ENCODE measurements at regions not wholly inside any gene's neighbourhood (a gene's known extent, or its start where the extent isn't known, plus 50 kb on each side); places are given as distances from the start of the nearest gene placed in this dataset.

- no peak for DNase-seq
Observed at GRCh38 chr1:83114136-83114834, 884.6 kb downstream of the TTLL7 start.

- no peak for DNase-seq
Observed at GRCh38 chr1:83113652-83114051, 885.3 kb downstream of the TTLL7 start.

GRCh38 chr1:83112248-83112885, 886.6 kb downstream of the TTLL7 start:
- DNase-seq, result no peak

GRCh38 chr1:83110156-83110555, 888.8 kb downstream of the TTLL7 start:
- DNase-seq, result no peak

- no peak for DNase-seq
Observed at GRCh38 chr1:83109692-83110091, 889.2 kb downstream of the TTLL7 start.

- DNase-seq, result no peak
Observed at GRCh38 chr1:83104558-83104957, 894.4 kb downstream of the TTLL7 start.

GRCh38 chr1:83103341-83103740, 895.6 kb downstream of the TTLL7 start:
- DNase-seq, result no peak

- no peak for DNase-seq
Observed at GRCh38 chr1:83102630-83103071, 896.3 kb downstream of the TTLL7 start.

GRCh38 chr1:83101406-83101805, 897.5 kb downstream of the TTLL7 start:
- DNase-seq, result no peak

GRCh38 chr1:83100133-83100532, 898.8 kb downstream of the TTLL7 start:
- DNase-seq, result no peak

GRCh38 chr1:83098791-83099190, 900.1 kb downstream of the TTLL7 start:
- DNase-seq, result no peak

- DNase-seq, result no peak
Observed at GRCh38 chr1:83098131-83098530, 900.8 kb downstream of the TTLL7 start.

GRCh38 chr1:83097715-83098114, 901.2 kb downstream of the TTLL7 start:
- DNase-seq, result no peak

GRCh38 chr1:83095570-83095969, 903.4 kb downstream of the TTLL7 start:
- DNase-seq, result no peak

- no peak for DNase-seq
Observed at GRCh38 chr1:83090195-83090594, 908.7 kb downstream of the TTLL7 start.

- DNase-seq, result no peak
Observed at GRCh38 chr1:83087851-83088250, 911.1 kb downstream of the TTLL7 start.

GRCh38 chr1:83086986-83087512, 911.9 kb downstream of the TTLL7 start:
- DNase-seq, result no peak

- no peak for DNase-seq
Observed at GRCh38 chr1:83086346-83086745, 912.6 kb downstream of the TTLL7 start.

- DNase-seq, result no peak
Observed at GRCh38 chr1:83083589-83084224, 915.2 kb downstream of the TTLL7 start.

- DNase-seq, result no peak
Observed at GRCh38 chr1:83077411-83077810, 921.5 kb downstream of the TTLL7 start.

GRCh38 chr1:83075107-83075506, 923.8 kb downstream of the TTLL7 start:
- DNase-seq, result no peak

GRCh38 chr1:83067954-83068353, 931.0 kb downstream of the TTLL7 start:
- DNase-seq, result no peak

GRCh38 chr1:83065952-83066727, 932.8 kb downstream of the TTLL7 start:
- no peak for DNase-seq
